NOMO-1 (cell line): ENCODE measurements at regions not wholly inside any gene's neighbourhood (a gene's known extent, or its start where the extent isn't known, plus 50 kb on each side); places are given as distances from the start of the nearest gene placed in this dataset.
"Not testable (repeated sequence)": the region's sequence is repeated elsewhere in the genome, so short reads cannot be mapped to it uniquely, and the experiment has no call there.

Source experiments
- DNase-seq, 2 experiments: peaks; one replicate each; lab custom pipeline; 2025; ENCODE audit not compliant: unreplicated experiment in 2 of 2; lab: John Stamatoyannopoulos, UW

GRCh38 chr15:35286721-35287120, 201.6 kb upstream of the NANOGP8 start:
- no peak for DNase-seq

- no peak for DNase-seq
These were observed 197.9 kb upstream of the NANOGP8 start for GRCh38 chr15:35282965-35283496.

DNA sequence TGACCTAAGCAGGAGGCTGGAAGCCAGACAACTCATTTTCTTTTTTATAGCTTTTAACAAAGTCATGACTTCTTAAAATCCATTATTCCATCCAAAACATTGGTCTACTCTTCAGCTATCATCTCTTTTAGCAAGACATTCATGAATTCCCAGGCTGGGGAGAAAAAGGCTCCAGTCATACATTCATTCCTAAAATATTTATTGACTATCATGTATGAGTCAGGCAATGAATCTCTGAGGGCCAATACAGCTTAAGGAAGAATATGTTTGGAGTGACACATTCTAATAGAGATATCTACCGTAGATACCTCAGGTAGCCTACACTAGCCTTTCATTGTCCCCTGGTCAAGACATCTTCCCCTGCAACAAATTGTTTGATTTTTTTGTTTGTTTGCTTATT, 196.4 kb upstream of the NANOGP8 start:
- no peak for DNase-seq

GRCh38 chr15:35279811-35280210, 194.7 kb upstream of the NANOGP8 start:
- DNase-seq = no peak

- no peak for DNase-seq
These were observed 186.4 kb upstream of the NANOGP8 start for GRCh38 chr15:35271371-35272043.

GRCh38 chr15:35260941-35261340, 175.8 kb upstream of the NANOGP8 start:
- no peak for DNase-seq

GRCh38 chr15:35260274-35260673, 175.2 kb upstream of the NANOGP8 start:
- DNase-seq = not testable (repeated sequence)

- no peak for DNase-seq
These were observed 171.5 kb upstream of the NANOGP8 start for GRCh38 chr15:35256551-35256950.

GRCh38 chr15:35256141-35256540, 171.0 kb upstream of the NANOGP8 start:
- no peak for DNase-seq

- DNase-seq = not testable (repeated sequence)
These were observed 169.8 kb upstream of the NANOGP8 start for GRCh38 chr15:35254908-35255307.

DNA sequence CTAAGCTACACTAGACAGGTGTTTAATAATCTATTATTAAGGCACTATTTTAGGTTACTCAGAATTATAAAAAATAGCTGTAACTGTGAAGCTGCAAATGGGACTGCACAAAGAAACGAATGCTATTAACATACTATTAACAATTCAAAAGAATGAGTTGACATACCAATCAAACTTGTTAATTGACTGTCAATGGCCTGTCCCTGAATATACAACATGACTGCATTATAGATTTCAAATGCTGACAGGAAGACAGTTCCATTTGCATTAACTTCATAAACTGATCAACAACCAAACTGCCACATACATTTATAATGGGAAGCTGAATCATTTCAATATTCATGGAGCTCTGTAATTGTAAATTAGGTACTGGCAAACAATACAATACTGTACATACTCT, 169.0 kb upstream of the NANOGP8 start:
- DNase-seq = no peak

DNA sequence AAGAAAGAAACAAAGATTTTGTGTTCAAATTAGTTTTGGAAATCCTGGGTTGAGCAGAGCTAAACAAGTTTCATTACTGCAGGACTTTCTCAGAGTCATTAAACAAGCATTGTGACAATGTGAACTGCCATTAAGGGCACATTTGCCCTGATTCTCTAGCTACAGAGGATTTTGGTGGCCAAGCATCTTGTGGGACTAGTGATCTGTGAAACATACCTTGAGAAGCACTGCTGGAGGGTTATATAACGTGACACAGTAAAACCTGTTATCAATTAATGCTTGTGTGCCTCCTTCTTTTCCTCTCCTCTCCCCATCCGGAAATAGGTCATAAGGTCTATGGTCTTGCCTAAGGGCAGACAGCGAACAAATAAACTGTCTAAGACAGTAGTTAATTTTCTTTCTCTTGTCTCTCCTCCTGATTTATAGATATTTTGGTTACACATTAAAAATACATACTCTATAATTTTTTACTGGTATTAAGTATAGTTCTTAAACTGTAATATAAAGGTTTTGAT, 167.3 kb upstream of the NANOGP8 start:
- DNase-seq = no peak

DNA sequence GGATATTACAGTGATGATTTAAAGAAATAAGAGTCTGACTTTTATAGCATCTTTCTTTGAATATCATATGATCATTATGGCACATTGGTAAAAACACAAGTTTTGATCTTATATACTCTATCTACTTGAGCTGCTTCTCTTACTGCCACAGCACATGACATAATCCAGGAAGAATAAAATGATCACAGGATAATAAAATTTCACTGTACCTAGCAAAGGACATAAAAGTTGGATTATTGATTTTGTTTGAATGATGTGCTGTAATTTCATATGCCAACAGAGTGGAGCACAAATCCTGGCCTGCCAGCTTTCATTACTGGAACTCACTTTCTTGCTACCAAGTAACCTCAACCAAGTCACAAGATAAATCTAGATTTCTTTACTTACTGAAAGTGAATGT, 162.1 kb upstream of the NANOGP8 start:
- no peak for DNase-seq

DNA sequence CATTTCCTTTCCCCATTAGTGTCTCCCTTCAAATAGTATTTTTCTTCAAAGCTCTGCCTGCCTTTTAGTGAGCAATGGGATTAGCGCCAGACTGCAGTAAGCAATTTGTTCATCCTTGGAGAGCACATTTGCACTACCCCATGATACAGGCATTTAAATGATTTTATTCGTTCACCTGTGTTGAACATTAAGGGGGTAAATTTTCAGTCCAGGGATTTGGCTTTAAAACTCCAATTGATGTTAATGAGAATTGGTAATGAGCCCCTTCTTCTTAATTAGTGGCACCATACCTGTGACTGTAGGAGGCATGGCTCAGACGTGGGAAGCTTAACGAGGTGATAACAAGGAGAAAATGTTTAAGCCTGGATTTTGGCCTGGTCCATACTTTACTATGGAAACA, 161.4 kb upstream of the NANOGP8 start:
- no peak for DNase-seq

GRCh38 chr15:35245681-35246080, 160.6 kb upstream of the NANOGP8 start:
- not testable (repeated sequence) for DNase-seq

- DNase-seq = no peak
These were observed 159.1 kb upstream of the NANOGP8 start for GRCh38 chr15:35244227-35244626.

DNA sequence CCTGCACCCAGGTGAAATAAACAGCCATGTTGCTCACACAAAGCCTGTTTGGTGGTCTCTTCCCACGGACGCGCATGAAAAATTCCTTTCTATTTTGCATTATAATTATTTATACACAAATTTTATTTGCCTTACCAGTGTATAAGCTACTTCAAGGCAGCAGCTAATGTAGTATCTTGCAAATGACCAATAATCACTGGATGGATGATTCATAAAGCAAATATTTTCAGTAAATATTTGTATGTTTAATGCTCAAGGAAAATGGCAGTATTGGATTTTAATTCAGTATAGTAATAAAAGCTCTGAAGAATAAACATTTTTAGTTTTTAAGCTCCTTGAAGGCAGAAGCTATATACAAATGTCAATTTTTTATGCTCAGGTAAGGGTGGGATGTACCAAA, 158.7 kb upstream of the NANOGP8 start:
- no peak for DNase-seq

DNA sequence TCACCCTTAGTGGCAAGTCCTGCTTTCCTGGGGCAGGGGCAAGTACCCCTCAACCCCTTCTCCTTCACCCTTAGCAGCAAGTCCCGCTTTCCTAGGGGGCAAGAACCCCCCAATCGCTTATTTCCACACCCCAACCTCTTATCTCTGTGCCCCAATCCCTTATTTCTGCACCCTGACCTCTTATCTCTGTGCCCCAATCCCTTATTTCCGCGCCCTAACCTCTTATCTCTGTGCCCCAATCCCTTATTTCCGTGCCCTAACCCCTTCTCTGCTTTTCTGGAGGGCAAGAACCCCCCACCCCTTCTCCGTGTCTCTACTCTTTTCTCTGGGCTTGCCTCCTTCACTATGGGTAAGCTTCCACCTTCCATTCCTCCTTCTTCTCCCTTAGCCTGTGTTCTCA, 154.6 kb upstream of the NANOGP8 start:
- not testable (repeated sequence) for DNase-seq

- DNase-seq = not testable (repeated sequence)
These were observed 153.4 kb upstream of the NANOGP8 start for GRCh38 chr15:35238448-35238847.

GRCh38 chr15:35229085-35229484, 144.0 kb upstream of the NANOGP8 start:
- DNase-seq = no peak

DNA sequence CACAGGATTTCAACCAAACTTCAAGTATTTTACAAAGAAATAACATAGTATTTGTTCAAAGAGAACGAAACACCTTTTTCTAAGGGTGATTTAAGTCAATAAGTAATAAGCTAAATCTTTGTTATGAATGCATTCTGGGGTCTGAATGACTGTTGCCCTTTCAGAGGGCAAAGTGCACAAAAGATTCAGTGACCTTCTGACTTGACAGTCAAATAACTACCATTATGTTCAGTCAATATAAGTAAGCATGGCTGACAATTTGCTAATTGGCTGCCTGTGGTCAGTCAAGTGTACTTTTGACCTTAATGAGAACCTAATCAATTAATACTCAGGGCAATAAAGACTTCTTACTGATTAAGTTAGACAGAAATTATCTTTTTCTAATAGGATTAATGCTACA, 133.1 kb upstream of the NANOGP8 start:
- no peak for DNase-seq

- DNase-seq = no peak
These were observed 130.0 kb upstream of the NANOGP8 start for GRCh38 chr15:35215093-35215492.
